ENCODE measurements at regions not wholly inside any gene's neighbourhood (a gene's known extent, or its start where the extent isn't known, plus 50 kb on each side); places are given as distances from the start of the nearest gene placed in this dataset.

DNA sequence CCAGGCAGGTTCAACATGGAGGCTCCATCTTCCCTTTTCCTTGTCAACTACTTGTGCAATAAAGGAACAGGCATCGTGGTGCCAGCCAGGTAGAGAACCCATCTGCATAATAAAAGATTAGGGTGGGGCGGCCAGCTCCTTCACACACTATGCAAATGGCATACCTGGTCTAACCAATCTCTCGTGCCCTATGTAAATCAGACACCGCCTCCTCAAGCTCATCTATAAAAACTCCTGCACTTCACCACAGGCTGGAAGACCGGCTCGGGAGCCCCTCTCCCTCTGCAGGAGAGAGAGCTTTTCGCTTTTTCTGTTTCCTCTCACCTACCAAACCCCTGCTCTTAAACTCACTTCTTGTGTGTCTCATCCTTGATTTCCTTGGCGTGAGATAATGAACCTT is 244.3 kb upstream of the PUM3 start:
- no peak for DNase-seq (ENCODE audit: extremely low spot score)
- no peak for TF ChIP-seq POLR2A (IDR thresholded peaks at IDR 0.05; ENCODE audit: low read depth)
- TF ChIP-seq POLR2AphosphoS5 (IDR thresholded peaks at IDR 0.05): no peak
- no peak for TF ChIP-seq EP300 (IDR thresholded peaks at IDR 0.05)
- TF ChIP-seq, protein P1, sequence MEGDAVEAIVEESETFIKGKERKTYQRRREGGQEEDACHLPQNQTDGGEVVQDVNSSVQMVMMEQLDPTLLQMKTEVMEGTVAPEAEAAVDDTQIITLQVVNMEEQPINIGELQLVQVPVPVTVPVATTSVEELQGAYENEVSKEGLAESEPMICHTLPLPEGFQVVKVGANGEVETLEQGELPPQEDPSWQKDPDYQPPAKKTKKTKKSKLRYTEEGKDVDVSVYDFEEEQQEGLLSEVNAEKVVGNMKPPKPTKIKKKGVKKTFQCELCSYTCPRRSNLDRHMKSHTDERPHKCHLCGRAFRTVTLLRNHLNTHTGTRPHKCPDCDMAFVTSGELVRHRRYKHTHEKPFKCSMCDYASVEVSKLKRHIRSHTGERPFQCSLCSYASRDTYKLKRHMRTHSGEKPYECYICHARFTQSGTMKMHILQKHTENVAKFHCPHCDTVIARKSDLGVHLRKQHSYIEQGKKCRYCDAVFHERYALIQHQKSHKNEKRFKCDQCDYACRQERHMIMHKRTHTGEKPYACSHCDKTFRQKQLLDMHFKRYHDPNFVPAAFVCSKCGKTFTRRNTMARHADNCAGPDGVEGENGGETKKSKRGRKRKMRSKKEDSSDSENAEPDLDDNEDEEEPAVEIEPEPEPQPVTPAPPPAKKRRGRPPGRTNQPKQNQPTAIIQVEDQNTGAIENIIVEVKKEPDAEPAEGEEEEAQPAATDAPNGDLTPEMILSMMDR (IDR thresholded peaks at IDR 0.05): no peak
- Histone ChIP-seq H3K36me3 (no peaks in the 10 kb centered on the region), H3K4me3 (no peak overlapping the region), H3K27ac (replicated peaks in 1 of 4) (no peak overlapping the region), H3K9me3 (no peaks in the 10 kb centered on the region), H3K27me3 (no peaks in the 10 kb centered on the region), H3K4me1 (no peaks in the 10 kb centered on the region)
- 86% methylated on average over 8 of the region's 8 CpGs for WGBS
- intact Hi-C loops (cut with DNase I): no loop called here

DNA sequence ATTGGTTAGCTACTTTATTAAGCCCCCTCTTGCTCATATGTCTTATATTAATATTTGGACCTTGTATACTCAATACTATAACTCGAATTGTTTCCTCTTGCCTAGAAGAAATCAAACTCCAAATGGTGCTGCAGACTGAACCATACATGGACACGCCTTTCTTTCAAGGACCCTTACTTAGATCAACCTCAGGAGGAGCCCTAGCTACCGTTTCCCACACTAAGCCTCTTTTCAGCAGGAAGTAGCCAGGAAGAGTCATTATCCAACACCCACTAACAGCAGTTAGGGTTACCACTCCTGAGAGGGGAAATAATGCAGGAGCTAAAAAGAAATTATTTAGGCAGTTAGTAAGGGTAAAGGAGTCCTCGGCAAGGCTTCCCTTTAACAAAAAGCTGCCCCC is 243.8 kb upstream of the PUM3 start:
- Histone ChIP-seq H3K4me1 (no peaks in the 10 kb centered on the region), H3K27ac (replicated peaks in 1 of 4) (no peak overlapping the region), H3K4me3 (no peak overlapping the region), H3K27me3 (no peaks in the 10 kb centered on the region), H3K9me3 (no peaks in the 10 kb centered on the region), H3K36me3 (no peaks in the 10 kb centered on the region)
- intact Hi-C loops (cut with DNase I): no loop called here
- 79% methylated on average over 4 of the region's 4 CpGs for WGBS
- no peak for DNase-seq (ENCODE audit: extremely low spot score)
- TF ChIP-seq EP300 (IDR thresholded peaks at IDR 0.05): no peak
- TF ChIP-seq POLR2A (IDR thresholded peaks at IDR 0.05; ENCODE audit: low read depth): no peak
- TF ChIP-seq, protein P1 (IDR thresholded peaks at IDR 0.05): no peak
- TF ChIP-seq POLR2AphosphoS5 (IDR thresholded peaks at IDR 0.05): no peak

GRCh38 chr9:3080951-3081350 is 237.1 kb upstream of the PUM3 start:
- Histone ChIP-seq H3K4me1 (no peaks in the 10 kb centered on the region), H3K36me3 (no peaks in the 10 kb centered on the region), H3K27ac (replicated peaks in 1 of 4) (no peak overlapping the region), H3K27me3 (no peaks in the 10 kb centered on the region), H3K9me3 (peaks cover 0 to 7% (median 0%) of the 10 kb centered on the region in 4 donors), H3K4me3 (no peak overlapping the region)
- intact Hi-C loops (cut with DNase I): no loop called here
- 82% methylated on average over 3 of the region's 3 CpGs for WGBS
- TF ChIP-seq POLR2AphosphoS5 (IDR thresholded peaks at IDR 0.05) (no peak), EP300 (IDR thresholded peaks at IDR 0.05) (no peak), POLR2A (IDR thresholded peaks at IDR 0.05; ENCODE audit: low read depth) (no peak)
- TF ChIP-seq, protein P1 (IDR thresholded peaks at IDR 0.05): no peak
- no peak for DNase-seq (ENCODE audit: extremely low spot score)

- Histone ChIP-seq H3K4me1 (no peaks in the 10 kb centered on the region), H3K27ac (replicated peaks in 1 of 4) (no peak overlapping the region), H3K36me3 (no peaks in the 10 kb centered on the region), H3K4me3 (no peak overlapping the region), H3K27me3 (no peaks in the 10 kb centered on the region), H3K9me3 (peaks cover 0 to 12% (median 5%) of the 10 kb centered on the region in 4 donors)
- intact Hi-C loops (cut with DNase I): no loop called here
- TF ChIP-seq, protein P1 (IDR thresholded peaks at IDR 0.05): no peak
- TF ChIP-seq EP300 (IDR thresholded peaks at IDR 0.05) (no peak), POLR2A (IDR thresholded peaks at IDR 0.05; ENCODE audit: low read depth) (no peak), POLR2AphosphoS5 (IDR thresholded peaks at IDR 0.05) (no peak)
- DNase-seq (ENCODE audit: extremely low spot score): no peak
- 81% methylated on average over 5 of the region's 5 CpGs for WGBS
These were observed 230.4 kb upstream of the PUM3 start for GRCh38 chr9:3074247-3074646.

- Histone ChIP-seq H3K27me3 (no peaks in the 10 kb centered on the region), H3K36me3 (no peaks in the 10 kb centered on the region), H3K4me1 (no peaks in the 10 kb centered on the region), H3K9me3 (peaks cover 0 to 6% (median 4%) of the 10 kb centered on the region in 4 donors), H3K4me3 (no peak overlapping the region), H3K27ac (replicated peaks in 1 of 4) (no peak overlapping the region)
- 12% methylated on average over 1 of the region's 1 CpG for WGBS
- intact Hi-C loops (cut with DNase I): no loop called here
- no peak for TF ChIP-seq EP300 (IDR thresholded peaks at IDR 0.05)
- TF ChIP-seq, protein P1 (IDR thresholded peaks at IDR 0.05): no peak
- DNase-seq (ENCODE audit: extremely low spot score): no peak
These were observed 222.7 kb upstream of the PUM3 start for GRCh38 chr9:3066591-3066990.
